Right lobe of liver (tissue), 6 donors: ENCODE measurements at regions not wholly inside any gene's neighbourhood (a gene's known extent, or its start where the extent isn't known, plus 50 kb on each side); places are given as distances from the start of the nearest gene placed in this dataset.

Source experiments
- ATAC-seq, 4 donors: fragments of 200-7000 bp; cut with Tn5 transposase; one replicate each; pipeline ENCODE4 v1.9.1; 2020; ENCODE audit warnings: mild to moderate bottlenecking in 4 of 4, moderate library complexity in 4 of 4
- DNase-seq, 3 donors: peaks; one replicate each; pipeline ENCODE4 v3.0.0-alpha.2; 2020
- H3K27ac ChIP-seq, 3 donors: fragments of 200-600 bp; one replicate each; pipeline ENCODE4 v1.8.0; 2022
- H3K27me3 ChIP-seq, 2 donors: fragments of 200-600 bp; one replicate each; pipeline ENCODE4 v1.8.0; 2022
- H3K36me3 ChIP-seq, 4 donors: fragments of 200-600 bp; sonication (generic) in 1 of 4; one replicate each; pipeline versions ENCODE4 v1.5.1 to v1.8.0; 2017 to 2022; ENCODE audit warnings: control low read depth in 1 of 4
- H3K4me1 ChIP-seq, 4 donors: fragments of 200-600 bp; sonication (generic) in 1 of 4; one replicate each; pipeline versions ENCODE4 v1.5.1 to v1.8.0; 2017 to 2022; ENCODE audit warnings: control low read depth in 1 of 4
- H3K4me3 ChIP-seq, 3 donors: fragments of 200-600 bp; one replicate each; pipeline ENCODE4 v1.8.0; 2022
- H3K9me3 ChIP-seq, 4 donors: fragments of 200-600 bp; sonication (generic) in 1 of 4; one replicate each; pipeline versions ENCODE4 v1.5.1 to v1.8.0; 2017 to 2022; ENCODE audit warnings: control low read depth in 1 of 4
- CTCF ChIP-seq, 4 donors: fragments of 200-600 bp in 3 of 4; fragments of 450-650 bp in 1 of 4; IDR thresholded peaks; one replicate each; pipeline versions ENCODE4 v1.5.1 to v1.8.0; 2016 to 2022; ENCODE audit warnings: antibody characterized with exemption in 4 of 4, mild to moderate bottlenecking in 2 of 4
- POLR2A ChIP-seq: fragments of 450-650 bp; IDR thresholded peaks from one replicate; pipeline ENCODE4 v1.6.1; 2017; ENCODE audit warnings: antibody characterized with exemption, mild to moderate bottlenecking
- WGBS: methylation state at CpG from one replicate; pipeline ENCODE4 v1.1.6; 2018; ENCODE audit warnings: low coverage, low lambda C conversion rate; ENCODE audit not compliant: insufficient coverage; ENCODE audit errors: missing lambda C conversion rate; 5-methylcytosine and 5-hydroxymethylcytosine counted together
- intact Hi-C, 2 donors: fragments of 100-400 bp; cut with DNase I; formaldehyde crosslinking; loops; one replicate each; pipeline versions ENCODE4 v1.11.2 to v1.14.1; 2022
- donor health status: DM: no; HTN: yes; CAD: no.
- donor health status: DM: no; HTN: no; CAD: no.
- donor health status: DM: no; HTN: no; CAD: no.
- donor health status: DM: no; HTN: yes; CAD: no.
- donor health status: DM: no; HTN: yes; CAD: no.

DNA sequence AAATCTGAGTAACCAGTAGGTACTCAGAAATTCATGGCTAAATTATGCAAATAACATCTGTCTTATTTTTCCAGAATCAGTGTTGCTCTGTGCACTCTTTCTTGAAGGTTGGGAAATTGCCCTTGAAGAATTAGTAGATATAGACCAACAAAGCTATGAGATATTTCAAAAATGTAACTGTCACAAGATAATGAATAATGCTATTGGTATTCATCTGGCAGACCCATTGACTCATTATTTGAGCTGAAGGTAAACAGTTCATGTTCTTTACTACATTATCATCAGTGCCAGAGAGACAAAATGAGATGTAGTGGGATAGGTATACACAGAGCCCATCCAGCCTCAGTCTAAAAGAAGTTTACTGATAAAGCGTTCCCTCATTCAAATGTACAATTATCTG is 274.7 kb downstream of the CASP12 start:
- no peaks in the 10 kb centered on the region for H3K4me1 ChIP-seq
- no peaks in the 10 kb centered on the region for H3K9me3 ChIP-seq
- intact Hi-C loops: no loop called here
- WGBS: 35% methylated on average over 1 of the region's 1 CpG
- ATAC-seq (no peak), DNase-seq (no peak)
- H3K36me3 ChIP-seq: no peaks in the 10 kb centered on the region
- no peaks in the 10 kb centered on the region for H3K27me3 ChIP-seq
- TF ChIP-seq POLR2A: no peak
- TF ChIP-seq CTCF (IDR thresholded peaks at IDR 0.05): no peak
- no peak overlapping the region for H3K4me3 ChIP-seq
- H3K27ac ChIP-seq: no peak overlapping the region

- peak in 2 of 4 donors; percentile 40 to 58 for ATAC-seq
- H3K9me3 ChIP-seq: no peaks in the 10 kb centered on the region
- TF ChIP-seq CTCF (IDR thresholded peaks at IDR 0.05) (no peak), POLR2A (no peak)
- DNase-seq: no peak
- intact Hi-C loops: no loop called here
- no peaks in the 10 kb centered on the region for H3K36me3 ChIP-seq
- H3K4me1 ChIP-seq: no peaks in the 10 kb centered on the region
- H3K27me3 ChIP-seq: no peaks in the 10 kb centered on the region
- no peak overlapping the region for H3K27ac ChIP-seq
- no peak overlapping the region for H3K4me3 ChIP-seq
- WGBS: 33% methylated on average over 1 of the region's 1 CpG
Measured at GRCh38 chr11:104620991-104621390, 277.3 kb downstream of the CASP12 start.

GRCh38 chr11:104619751-104620150 is 278.5 kb downstream of the CASP12 start:
- Histone ChIP-seq H3K36me3 (no peaks in the 10 kb centered on the region), H3K27me3 (no peaks in the 10 kb centered on the region), H3K27ac (no peak overlapping the region), H3K4me1 (no peaks in the 10 kb centered on the region), H3K4me3 (no peak overlapping the region), H3K9me3 (no peaks in the 10 kb centered on the region)
- WGBS: 26% methylated on average over 3 of the region's 3 CpGs
- DNase-seq (no peak), ATAC-seq (no peak)
- intact Hi-C loops: no loop called here
- TF ChIP-seq POLR2A: no peak
- no peak for TF ChIP-seq CTCF (IDR thresholded peaks at IDR 0.05)

DNA sequence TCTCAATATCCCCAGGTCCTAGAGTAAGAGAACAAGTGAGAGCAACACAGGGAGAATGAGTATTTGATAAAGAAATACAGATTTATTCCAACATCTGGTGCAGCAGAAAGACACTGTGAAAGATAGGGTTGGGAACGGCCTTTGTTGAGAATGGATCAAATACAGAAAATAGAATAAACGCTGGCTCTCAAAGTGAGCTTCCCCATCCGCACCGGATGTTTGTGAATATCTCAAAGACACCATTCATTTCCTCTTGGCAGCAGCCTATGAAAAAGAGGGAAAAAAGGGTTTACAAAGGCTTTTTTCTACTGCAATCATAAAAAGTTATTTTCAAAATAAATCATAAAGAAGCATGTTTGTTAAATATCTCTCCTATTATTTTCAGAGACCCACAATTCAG is 279.3 kb downstream of the CASP12 start:
- Histone ChIP-seq H3K36me3 (no peaks in the 10 kb centered on the region), H3K9me3 (no peaks in the 10 kb centered on the region), H3K4me3 (no peak overlapping the region), H3K27ac (no peak overlapping the region), H3K27me3 (no peaks in the 10 kb centered on the region), H3K4me1 (no peaks in the 10 kb centered on the region)
- TF ChIP-seq CTCF (IDR thresholded peaks at IDR 0.05) (no peak), POLR2A (no peak)
- ATAC-seq: peak in 3 of 4 donors; percentile 47 to 57 (median 51)
- DNase-seq: no peak
- intact Hi-C loops: no loop called here
- WGBS: 48% methylated on average over 4 of the region's 4 CpGs

- no peak overlapping the region for H3K27ac ChIP-seq
- no peak for ATAC-seq
- no peaks in the 10 kb centered on the region for H3K9me3 ChIP-seq
- H3K4me3 ChIP-seq: no peak overlapping the region
- H3K27me3 ChIP-seq: no peaks in the 10 kb centered on the region
- no peak for TF ChIP-seq POLR2A
- TF ChIP-seq CTCF (IDR thresholded peaks at IDR 0.05): no peak
- intact Hi-C loops: no loop called here
- no peaks in the 10 kb centered on the region for H3K4me1 ChIP-seq
- H3K36me3 ChIP-seq: no peaks in the 10 kb centered on the region
- 69% methylated on average over 1 of the region's 1 CpG for WGBS
- DNase-seq: no peak
Measured at GRCh38 chr11:104614961-104615360, 283.3 kb downstream of the CASP12 start.
